ENCODE measurements at regions not wholly inside any gene's neighbourhood (a gene's known extent, or its start where the extent isn't known, plus 50 kb on each side); places are given as distances from the start of the nearest gene placed in this dataset.
"Not testable (repeated sequence)": the region's sequence is repeated elsewhere in the genome, so short reads cannot be mapped to it uniquely, and the experiment has no call there.

GRCh38 chr7:1354661-1355567 is 104.4 kb downstream of the MICALL2 start:
- peak in 3 of 10 donors; percentile 30 to 84 (median 67) for DNase-seq

DNA sequence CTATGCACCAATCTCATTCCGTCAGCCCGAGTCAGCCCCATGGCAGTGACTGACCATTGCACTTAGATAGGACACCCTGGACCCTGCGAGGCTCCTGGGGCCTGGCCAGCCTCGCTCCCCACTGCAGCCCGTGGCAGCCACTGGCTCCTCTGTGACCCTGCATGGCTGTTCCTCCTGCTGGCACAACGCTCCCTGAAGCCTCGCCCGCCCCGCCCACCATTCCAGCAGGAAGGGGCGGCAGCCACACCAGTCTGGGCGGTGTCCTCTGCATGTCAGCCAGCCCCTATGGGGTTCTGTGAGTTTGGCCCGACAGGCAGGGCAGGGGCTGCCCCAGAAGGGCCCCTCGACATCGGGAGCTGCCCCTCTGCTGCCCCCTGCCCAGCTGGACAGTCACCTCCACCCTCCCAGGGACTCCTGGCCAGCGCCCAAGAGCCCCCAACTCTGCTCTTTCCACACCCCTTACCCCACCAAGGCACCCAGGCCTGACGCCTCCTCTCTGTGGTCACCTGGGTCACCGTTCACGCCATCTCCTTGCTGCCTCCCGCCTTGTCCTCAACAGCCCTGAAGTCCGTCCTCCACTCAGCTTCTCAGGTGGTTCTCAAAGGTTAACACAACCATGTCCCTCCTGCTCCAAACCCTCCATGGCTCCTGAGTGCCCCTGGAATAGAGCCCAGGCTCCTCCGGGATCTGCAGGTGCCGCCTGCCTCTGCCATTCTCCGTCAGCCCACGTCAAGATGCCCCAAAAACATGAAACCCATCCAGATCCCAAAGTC is 103.5 kb downstream of the MICALL2 start:
- peak in 3 of 10 donors; percentile 49 to 82 (median 67) for DNase-seq
- intact Hi-C loops (cut with DNase I) = no loop called here

More at GRCh38 chr7:1354661-1355567, 104.4 kb downstream of the MICALL2 start:
- intact Hi-C loops (cut with DNase I) = no loop called here

DNA sequence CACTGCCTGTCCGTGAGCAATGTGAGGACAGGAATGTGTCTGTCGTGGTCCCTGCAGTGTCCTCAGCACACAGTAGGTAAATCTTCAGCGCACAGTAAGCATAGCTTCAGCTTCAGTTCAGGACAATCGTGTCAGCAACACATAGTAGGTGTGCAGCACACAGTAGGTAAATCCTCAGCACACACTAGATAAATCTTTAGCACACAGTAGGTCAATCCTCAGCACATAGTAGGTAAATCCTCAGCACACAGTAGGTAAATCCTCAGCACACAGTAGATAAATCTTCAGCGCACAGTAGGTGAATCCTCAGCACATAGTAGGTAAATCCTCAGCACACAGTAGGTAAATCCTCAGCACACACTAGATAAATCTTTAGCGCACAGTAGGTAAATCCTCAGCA is 102.4 kb downstream of the MICALL2 start:
- DNase-seq; intact Hi-C loops (cut with DNase I): not testable (repeated sequence)

DNA sequence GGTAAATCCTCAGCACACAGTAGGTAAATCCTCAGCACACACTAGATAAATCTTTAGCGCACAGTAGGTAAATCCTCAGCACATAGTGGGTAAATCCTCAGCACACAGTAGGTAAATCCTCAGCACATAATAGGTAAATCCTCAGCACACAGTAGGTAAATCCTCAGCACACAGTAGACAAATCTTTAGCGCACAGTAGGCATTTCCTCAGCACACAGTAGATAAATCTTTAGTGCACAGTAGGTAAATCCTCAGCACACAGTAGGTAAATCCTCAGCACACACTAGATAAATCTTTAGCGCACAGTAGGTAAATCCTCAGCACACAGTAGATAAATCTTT is 102.0 kb downstream of the MICALL2 start:
- intact Hi-C loops (cut with DNase I); DNase-seq: not testable (repeated sequence)

DNA sequence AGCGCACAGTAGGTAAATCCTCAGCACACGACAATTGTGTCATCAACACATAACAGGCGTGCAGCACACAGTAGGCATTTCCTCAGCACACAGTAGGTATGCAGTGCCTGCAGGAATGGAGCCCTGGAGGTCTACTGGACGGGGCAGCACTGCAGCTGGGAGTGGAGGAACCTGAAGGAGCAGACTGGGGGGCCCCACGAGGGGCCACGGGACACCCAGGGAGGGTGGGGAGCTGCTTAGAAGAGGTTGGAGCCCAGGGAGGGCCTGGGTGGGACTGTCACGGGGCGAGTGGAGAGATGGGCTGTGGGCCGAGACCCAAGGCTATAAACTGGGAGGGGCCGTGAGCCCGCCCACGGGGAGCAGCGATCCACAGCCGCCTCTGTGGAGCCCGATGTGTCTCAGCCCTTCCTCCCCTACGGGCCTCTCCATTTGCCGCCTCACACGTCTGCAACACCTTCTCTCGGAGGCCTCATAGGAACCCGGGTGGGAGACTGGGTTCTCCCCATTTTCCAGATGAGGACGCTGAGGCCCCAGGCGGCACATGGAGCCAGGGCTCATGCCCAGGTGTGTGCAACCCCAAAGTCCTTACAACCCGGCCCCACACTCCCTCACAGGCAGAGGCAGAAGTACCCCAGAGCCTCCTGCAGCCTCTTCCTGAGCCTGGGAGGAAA is 101.5 kb downstream of the MICALL2 start:
- peak in 3 of 10 donors; percentile 16 to 74 (median 48) for DNase-seq
- intact Hi-C loops (cut with DNase I) = no loop called here

GRCh38 chr7:1358376-1359050 is 100.8 kb downstream of the MICALL2 start:
- intact Hi-C loops (cut with DNase I) = no loop called here
- DNase-seq = peak in 3 of 10 donors; percentile 41 to 69 (median 49)

DNA sequence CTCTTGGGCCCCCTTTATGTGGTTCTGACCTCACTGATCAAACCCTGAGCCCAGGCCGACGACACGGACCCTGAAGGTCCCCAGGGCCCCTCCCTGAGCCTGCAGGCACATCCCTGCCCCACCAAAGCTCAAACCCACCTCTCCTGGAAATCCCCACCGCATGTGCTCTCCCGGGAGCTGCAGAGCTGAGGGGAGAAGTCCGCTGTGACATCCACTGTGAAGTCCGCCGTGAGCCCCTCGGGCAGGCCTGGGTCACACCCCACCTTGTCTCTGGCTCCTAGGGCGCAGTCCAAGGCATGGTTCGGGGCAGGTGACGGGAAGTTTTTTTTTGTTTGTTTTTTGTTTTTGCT is 100.2 kb downstream of the MICALL2 start:
- DNase-seq = peak in 3 of 10 donors; percentile 30 to 52 (median 50)
- intact Hi-C loops (cut with DNase I) = no loop called here

GRCh38 chr7:1359681-1360485 is 99.4 kb downstream of the MICALL2 start:
- DNase-seq = peak in 3 of 10 donors; percentile 47 to 75 (median 50)
- intact Hi-C loops (cut with DNase I) = no loop called here

- intact Hi-C loops (cut with DNase I) = no loop called here
- DNase-seq = peak in 3 of 10 donors; percentile 38 to 80 (median 70)
These were observed 98.7 kb downstream of the MICALL2 start for GRCh38 chr7:1360521-1360971.

DNA sequence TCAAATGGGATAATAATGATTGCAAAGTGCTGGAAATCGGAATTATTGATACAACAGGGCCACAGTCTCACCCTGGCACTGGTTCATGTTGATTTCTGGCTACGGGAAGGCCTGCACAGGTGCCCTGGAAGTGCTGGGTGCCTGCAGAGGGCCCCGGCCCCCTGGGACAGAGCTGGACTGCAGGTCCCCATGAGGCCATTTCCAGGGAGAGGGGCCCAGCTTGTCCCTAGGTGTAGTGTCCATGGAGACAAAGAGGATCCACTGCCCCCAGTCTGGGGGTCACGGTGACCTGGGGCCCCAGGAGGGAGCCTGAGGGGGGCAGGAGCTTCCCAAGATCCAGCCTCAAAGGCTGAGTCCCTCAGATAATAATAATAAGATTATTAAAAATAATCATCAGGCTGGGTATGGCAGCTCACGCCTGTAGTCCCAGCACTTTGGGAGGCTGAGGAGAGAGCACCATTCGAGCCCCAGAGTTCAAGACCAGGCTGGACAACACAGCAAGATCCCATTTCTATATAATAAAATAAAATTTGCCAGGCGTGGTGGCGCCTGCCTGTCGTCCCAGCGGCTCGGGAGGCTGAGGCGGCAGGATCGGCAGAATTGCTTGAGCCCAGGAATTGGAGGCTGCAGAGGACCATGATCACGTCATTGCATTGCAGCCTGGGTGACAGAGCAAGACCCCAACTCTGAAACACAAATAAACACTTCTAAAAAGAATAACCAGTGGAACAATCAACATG is 98.1 kb downstream of the MICALL2 start:
- DNase-seq = peak in 3 of 10 donors; percentile 37 to 59 (median 52)
- intact Hi-C loops (cut with DNase I) = no loop called here

GRCh38 chr7:1361756-1362125 is 97.5 kb downstream of the MICALL2 start:
- intact Hi-C loops (cut with DNase I) = no loop called here
- peak in 3 of 10 donors; percentile 40 to 68 (median 62) for DNase-seq

- intact Hi-C loops (cut with DNase I) = no loop called here
These were observed 97.0 kb downstream of the MICALL2 start for GRCh38 chr7:1362301-1362700.

DNA sequence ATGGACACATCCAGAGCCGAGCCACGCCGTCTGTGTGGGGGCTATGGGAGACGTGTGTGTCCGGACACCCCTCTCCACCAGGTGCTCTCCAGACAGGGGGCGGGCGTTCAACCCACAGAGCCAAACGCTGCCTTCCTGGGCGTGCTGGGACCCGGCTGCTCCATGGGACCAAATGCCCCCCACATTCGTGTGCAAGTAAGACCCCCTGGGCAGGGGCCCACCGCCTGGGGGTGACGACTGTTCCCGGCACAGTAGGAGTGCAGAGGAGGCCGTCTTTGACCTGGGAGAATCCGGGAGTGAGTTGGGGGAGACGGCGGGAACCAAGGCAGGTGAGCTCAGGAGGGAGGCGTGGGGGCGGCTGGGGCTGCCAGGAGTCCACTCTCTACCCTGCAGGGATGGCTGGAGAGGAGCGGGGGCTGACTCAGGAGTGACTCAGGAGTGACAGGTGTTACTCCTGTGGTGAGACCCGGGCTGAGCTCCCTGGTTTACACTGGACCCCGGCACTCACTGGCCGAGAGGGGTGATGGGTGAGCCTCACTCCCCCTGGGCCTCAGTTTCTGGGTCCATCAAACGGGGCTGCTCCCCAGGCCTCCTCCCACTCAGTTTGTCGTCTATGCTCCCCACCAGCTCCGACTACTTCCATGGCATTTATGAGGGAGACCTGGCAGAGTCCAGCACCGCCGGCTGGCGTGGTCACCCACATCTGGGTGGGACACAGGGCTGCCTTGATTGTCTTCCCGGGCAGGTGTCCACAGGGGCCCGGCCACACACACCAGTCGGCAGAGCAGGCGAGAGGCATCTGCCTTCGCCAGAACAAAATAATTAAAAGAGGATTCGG is 95.0 kb downstream of the MICALL2 start:
- intact Hi-C loops (cut with DNase I) = no loop called here
- peak in 1 of 10 donors; percentile 66 for DNase-seq

More at GRCh38 chr7:1362301-1362700, 97.0 kb downstream of the MICALL2 start:
- DNase-seq = peak in 3 of 10 donors; percentile 37 to 68 (median 52)

- peak in 1 of 10 donors; percentile 71 for DNase-seq
These were observed 94.2 kb downstream of the MICALL2 start for GRCh38 chr7:1364906-1365570.

GRCh38 chr7:1365846-1366245 is 93.4 kb downstream of the MICALL2 start:
- DNase-seq = peak in 1 of 10 donors; percentile 22
- intact Hi-C loops (cut with DNase I) = no loop called here

More at GRCh38 chr7:1364906-1365570, 94.2 kb downstream of the MICALL2 start:
- intact Hi-C loops (cut with DNase I) = no loop called here

GRCh38 chr7:1366801-1367405 is 92.4 kb downstream of the MICALL2 start:
- intact Hi-C loops (cut with DNase I) = no loop called here
- peak in 2 of 10 donors; percentile 48 to 77 for DNase-seq
